ENCODE measurements at regions not wholly inside any gene's neighbourhood (a gene's known extent, or its start where the extent isn't known, plus 50 kb on each side); places are given as distances from the start of the nearest gene placed in this dataset.

- Histone ChIP-seq H3K9me3 (no peaks in the 10 kb centered on the region), H3K27me3 (no peaks in the 10 kb centered on the region), H3K36me3 (no peaks in the 10 kb centered on the region), H3K4me1 (peaks cover 0 to 16% (median 0%) of the 10 kb centered on the region in 4 donors), H3K27ac (peak overlapping the region in 1 of 4 donors; percentile 17), H3K4me3 (no peak overlapping the region)
- WGBS, 2 donors = 80% methylated on average over 3 of the region's 3 CpGs
- no peak for TF ChIP-seq EP300 (IDR thresholded peaks at IDR 0.05)
- TF ChIP-seq CTCF (IDR thresholded peaks at IDR 0.05) = no peak
- TF ChIP-seq POLR2A (IDR thresholded peaks at IDR 0.05) = no peak
- no peak for DNase-seq (ENCODE audit: low spot score in 2 of 2)
Measured at GRCh38 chr21:16074950-16075489, 345.2 kb downstream of the USP25 start.

- H3K4me1 ChIP-seq = peaks cover 0 to 16% (median 0%) of the 10 kb centered on the region in 4 donors
- H3K4me3 ChIP-seq = no peak overlapping the region
- H3K9me3 ChIP-seq = no peaks in the 10 kb centered on the region
- peak overlapping the region in 1 of 4 donors; percentile 17 for H3K27ac ChIP-seq
- TF ChIP-seq EP300 (IDR thresholded peaks at IDR 0.05) (no peak), POLR2A (IDR thresholded peaks at IDR 0.05) (no peak), CTCF (IDR thresholded peaks at IDR 0.05) (no peak)
- 91 to 94% methylated on average over 5 of the region's 5 CpGs for WGBS, 2 donors
- H3K27me3 ChIP-seq = no peaks in the 10 kb centered on the region
- H3K36me3 ChIP-seq = no peaks in the 10 kb centered on the region
- no peak for DNase-seq (ENCODE audit: low spot score in 2 of 2)
Measured at GRCh38 chr21:16075649-16076282, 346.0 kb downstream of the USP25 start.

- DNase-seq (ENCODE audit: low spot score in 2 of 2) = no peak
- H3K9me3 ChIP-seq = no peaks in the 10 kb centered on the region
- H3K36me3 ChIP-seq = no peaks in the 10 kb centered on the region
- TF ChIP-seq POLR2A (IDR thresholded peaks at IDR 0.05) = no peak
- TF ChIP-seq CTCF (IDR thresholded peaks at IDR 0.05) = no peak
- no peak for TF ChIP-seq EP300 (IDR thresholded peaks at IDR 0.05)
- no peak overlapping the region for H3K4me3 ChIP-seq
- peak overlapping the region in 2 of 4 donors; percentile 34 to 45 for H3K27ac ChIP-seq
- H3K4me1 ChIP-seq = peaks cover 0 to 18% (median 0%) of the 10 kb centered on the region in 4 donors
- no peaks in the 10 kb centered on the region for H3K27me3 ChIP-seq
Measured at GRCh38 chr21:16076465-16076864, 346.7 kb downstream of the USP25 start.

- Histone ChIP-seq H3K9me3 (no peaks in the 10 kb centered on the region), H3K27ac (peak overlapping the region in 1 of 4 donors; percentile 57), H3K4me1 (peaks cover 0 to 23% (median 0%) of the 10 kb centered on the region in 4 donors), H3K36me3 (no peaks in the 10 kb centered on the region), H3K4me3 (no peak overlapping the region), H3K27me3 (no peaks in the 10 kb centered on the region)
- WGBS, 2 donors = 58 to 70% methylated on average over 2 of the region's 2 CpGs
- DNase-seq (ENCODE audit: low spot score in 2 of 2) = no peak
- TF ChIP-seq EP300 (IDR thresholded peaks at IDR 0.05) (no peak), POLR2A (IDR thresholded peaks at IDR 0.05) (no peak), CTCF (IDR thresholded peaks at IDR 0.05) (no peak)
Measured at GRCh38 chr21:16078382-16078781, 348.6 kb downstream of the USP25 start.

- Histone ChIP-seq H3K27ac (peak overlapping the region in 1 of 4 donors; percentile 25), H3K9me3 (no peaks in the 10 kb centered on the region), H3K4me3 (no peak overlapping the region), H3K27me3 (no peaks in the 10 kb centered on the region), H3K4me1 (peaks cover 0 to 23% (median 0%) of the 10 kb centered on the region in 4 donors), H3K36me3 (no peaks in the 10 kb centered on the region)
- no peak for TF ChIP-seq EP300 (IDR thresholded peaks at IDR 0.05)
- no peak for TF ChIP-seq CTCF (IDR thresholded peaks at IDR 0.05)
- no peak for TF ChIP-seq POLR2A (IDR thresholded peaks at IDR 0.05)
- 94 to 100% methylated on average over 1 of the region's 1 CpG for WGBS, 2 donors
- no peak for DNase-seq (ENCODE audit: low spot score in 2 of 2)
Measured at GRCh38 chr21:16079830-16080229, 350.0 kb downstream of the USP25 start.
